PFSK-1 (cell line): ENCODE measurements at regions not wholly inside any gene's neighbourhood (a gene's known extent, or its start where the extent isn't known, plus 50 kb on each side); places are given as distances from the start of the nearest gene placed in this dataset.

ENCODE experiments used
- SIN3A ChIP-seq: IDR thresholded peaks from 2 replicates; pipeline ENCODE4 v1.6.1; 2012; ENCODE audit warnings: mild to moderate bottlenecking, low read length, moderate library complexity, borderline replicate concordance; ENCODE audit not compliant: insufficient read depth
- TAF1 ChIP-seq: IDR thresholded peaks from 2 replicates; pipeline ENCODE4 v1.6.1; 2012; ENCODE audit warnings: low read length, control low read depth, borderline replicate concordance; ENCODE audit not compliant: insufficient read depth

GRCh38 chr6:101116337-101116736, 235.2 kb upstream of the ASCC3 start:
- no peak for TF ChIP-seq TAF1
- no peak for TF ChIP-seq SIN3A
